ENCODE measurements at regions not wholly inside any gene's neighbourhood (a gene's known extent, or its start where the extent isn't known, plus 50 kb on each side); places are given as distances from the start of the nearest gene placed in this dataset.

DNA sequence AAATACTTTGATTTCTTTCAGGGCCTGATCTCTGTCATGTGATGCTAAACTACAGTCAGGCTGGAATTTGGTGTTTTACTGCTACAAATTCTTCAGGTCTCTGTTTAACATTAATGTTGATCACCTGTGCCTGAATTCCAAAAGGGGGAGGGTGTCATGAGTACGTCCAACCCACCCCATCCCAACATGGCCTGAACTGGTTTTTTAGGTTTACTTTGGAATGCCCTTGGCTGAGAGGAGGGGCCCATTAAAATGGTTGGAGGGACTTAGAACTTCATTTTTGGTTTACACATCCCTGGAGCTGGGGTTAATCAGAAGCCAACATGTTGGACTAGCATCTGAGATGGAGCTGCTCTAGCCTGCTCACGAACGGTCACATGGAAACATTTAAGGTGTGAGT lies 60.8 kb upstream of the CFAP46 start:
- H3K27ac Mint-ChIP-seq (ENCODE audit: unreplicated experiment) = no peak overlapping the region
- H3K36me3 Mint-ChIP-seq (ENCODE audit: low read depth) = no peaks in the 10 kb centered on the region
- H3K4me3 Mint-ChIP-seq = no peak overlapping the region
- no peaks in the 10 kb centered on the region for H3K9me3 Mint-ChIP-seq
- H3K4me1 Mint-ChIP-seq = no peaks in the 10 kb centered on the region
- H3K27me3 Mint-ChIP-seq (ENCODE audit: low read depth) = no peaks in the 10 kb centered on the region
- DNase-seq (ENCODE audit: low read depth, low spot score) = no peak
- no peak for TF ChIP-seq CTCF (conservative IDR thresholded peaks at IDR 0.05)

GRCh38 chr10:133002685-133003084 lies 60.3 kb upstream of the CFAP46 start:
- Mint-ChIP-seq H3K27me3 (ENCODE audit: low read depth) (no peaks in the 10 kb centered on the region), H3K4me1 (no peaks in the 10 kb centered on the region), H3K9me3 (no peaks in the 10 kb centered on the region)

DNA sequence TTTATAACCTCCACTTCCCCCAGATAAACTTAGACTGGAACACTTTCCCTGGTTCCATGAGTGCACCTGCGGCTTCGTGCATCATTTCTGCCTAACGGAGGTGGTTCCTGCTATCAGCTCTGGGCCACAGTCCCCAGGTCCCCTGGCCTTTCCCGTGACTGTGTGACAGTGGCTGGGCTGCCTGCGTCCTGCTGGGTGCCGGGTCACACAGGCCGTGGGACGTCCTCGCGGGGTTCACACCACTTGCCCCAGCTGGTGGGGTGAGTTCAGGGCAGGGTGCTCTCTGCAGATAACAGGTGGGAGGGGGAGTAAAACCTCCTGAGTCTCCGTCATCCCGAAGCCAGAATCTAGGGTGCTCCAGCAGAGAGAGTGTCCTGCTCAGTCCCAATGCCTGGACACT lies 58.7 kb upstream of the CFAP46 start:
- no peak for TF ChIP-seq CTCF (conservative IDR thresholded peaks at IDR 0.05)
- Mint-ChIP-seq H3K4me3 (no peak overlapping the region), H3K9me3 (no peaks in the 10 kb centered on the region), H3K4me1 (no peaks in the 10 kb centered on the region), H3K27ac (ENCODE audit: unreplicated experiment) (peak overlapping the region; percentile 15), H3K27me3 (ENCODE audit: low read depth) (no peaks in the 10 kb centered on the region), H3K36me3 (ENCODE audit: low read depth) (no peaks in the 10 kb centered on the region)
- DNase-seq (ENCODE audit: low read depth, low spot score) = no peak

More at GRCh38 chr10:133002685-133003084, 60.3 kb upstream of the CFAP46 start:
- DNase-seq (ENCODE audit: low read depth, low spot score) = no peak
- no peaks in the 10 kb centered on the region for H3K36me3 Mint-ChIP-seq (ENCODE audit: low read depth)
- H3K4me3 Mint-ChIP-seq = no peak overlapping the region
- TF ChIP-seq CTCF (conservative IDR thresholded peaks at IDR 0.05) = no peak
- no peak overlapping the region for H3K27ac Mint-ChIP-seq (ENCODE audit: unreplicated experiment)

DNA sequence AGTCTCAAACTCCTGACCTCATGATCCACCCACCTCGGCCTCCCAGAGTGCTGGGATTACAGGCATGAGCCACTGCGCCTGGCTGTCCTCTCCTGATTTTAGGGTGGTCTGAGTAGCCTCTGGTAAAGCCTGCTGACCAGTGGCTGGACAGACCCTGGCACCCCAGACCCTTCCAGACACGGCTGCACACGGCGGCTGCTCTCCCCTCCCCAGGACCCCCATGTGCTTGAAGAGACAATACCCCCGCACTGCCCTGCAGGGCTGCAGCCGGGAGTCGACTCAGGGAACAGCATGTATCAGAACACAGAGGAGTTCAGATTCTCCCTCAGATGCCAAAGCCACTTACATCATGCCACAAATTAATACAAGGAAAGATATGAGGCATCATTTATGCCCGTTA lies 58.3 kb upstream of the CFAP46 start:
- Mint-ChIP-seq H3K4me3 (no peak overlapping the region), H3K27ac (ENCODE audit: unreplicated experiment) (no peak overlapping the region), H3K27me3 (ENCODE audit: low read depth) (no peaks in the 10 kb centered on the region), H3K9me3 (no peaks in the 10 kb centered on the region), H3K4me1 (no peaks in the 10 kb centered on the region), H3K36me3 (ENCODE audit: low read depth) (no peaks in the 10 kb centered on the region)
- no peak for TF ChIP-seq CTCF (conservative IDR thresholded peaks at IDR 0.05)
- no peak for DNase-seq (ENCODE audit: low read depth, low spot score)

DNA sequence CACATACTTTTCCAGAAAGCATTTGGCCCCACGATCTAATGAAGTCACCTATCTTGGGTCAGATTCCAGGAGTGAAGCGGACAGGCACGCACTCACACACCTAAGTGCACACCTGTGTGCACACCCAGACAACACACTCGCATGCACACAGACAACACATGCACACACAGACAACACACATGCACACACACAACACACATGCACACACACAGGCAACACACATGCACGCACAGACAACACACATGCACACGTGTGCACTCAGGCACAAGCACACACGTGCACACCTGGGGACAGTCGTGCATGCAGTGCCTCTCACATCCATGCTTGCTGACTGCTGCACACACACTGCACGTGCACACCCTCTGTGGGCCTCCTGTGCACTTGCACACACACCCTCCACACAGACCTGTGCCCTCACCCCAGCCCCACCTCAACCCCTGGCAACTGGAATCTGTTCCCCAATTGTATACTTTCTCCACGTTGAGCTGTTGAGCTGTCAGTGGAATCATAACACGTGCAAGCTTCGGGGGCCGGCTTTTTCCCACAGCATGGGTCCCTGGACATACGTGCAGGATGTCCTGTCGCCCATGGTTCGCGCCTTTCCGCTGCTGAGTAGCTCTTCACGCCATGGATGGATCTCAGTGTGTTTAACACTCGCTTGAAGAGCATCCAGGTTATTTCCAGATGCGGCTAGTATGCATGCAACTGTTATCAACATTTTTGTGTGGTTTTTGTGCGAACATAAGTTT lies 55.3 kb upstream of the CFAP46 start:
- no peaks in the 10 kb centered on the region for H3K9me3 Mint-ChIP-seq
- no peak overlapping the region for H3K27ac Mint-ChIP-seq (ENCODE audit: unreplicated experiment)
- H3K36me3 Mint-ChIP-seq (ENCODE audit: low read depth) = no peaks in the 10 kb centered on the region
- no peaks in the 10 kb centered on the region for H3K27me3 Mint-ChIP-seq (ENCODE audit: low read depth)
- no peak for TF ChIP-seq CTCF (conservative IDR thresholded peaks at IDR 0.05)
- H3K4me1 Mint-ChIP-seq = no peaks in the 10 kb centered on the region
- no peak overlapping the region for H3K4me3 Mint-ChIP-seq
- no peak for DNase-seq (ENCODE audit: low read depth, low spot score)

All from neural crest cell (in vitro differentiated cells).